ENCODE measurements at regions not wholly inside any gene's neighbourhood (a gene's known extent, or its start where the extent isn't known, plus 50 kb on each side); places are given as distances from the start of the nearest gene placed in this dataset.
A peak's percentile ranks its signal among the peaks of the same experiment; 100 is the strongest.

GRCh38 chr12:65640489-65640901 lies 183.8 kb upstream of the HMGA2 start:
- Histone ChIP-seq H3K4me1 (no peaks in the 10 kb centered on the region), H3K36me3 (no peaks in the 10 kb centered on the region), H3K27ac (no peak overlapping the region), H3K27me3 (peaks cover 0 to 4% of the 10 kb centered on the region in 2 donors), H3K4me3 (no peak overlapping the region), H3K9me3 (no peaks in the 10 kb centered on the region)
- DNase-seq (ENCODE audit: low spot score in 2 of 2), result peak in 1 of 2 donors; percentile 31
- peak in 1 of 2 donors; percentile 48 for TF ChIP-seq EP300 (IDR thresholded peaks at IDR 0.05)
- TF ChIP-seq POLR2A (IDR thresholded peaks at IDR 0.05), result no peak
- TF ChIP-seq, protein P1, sequence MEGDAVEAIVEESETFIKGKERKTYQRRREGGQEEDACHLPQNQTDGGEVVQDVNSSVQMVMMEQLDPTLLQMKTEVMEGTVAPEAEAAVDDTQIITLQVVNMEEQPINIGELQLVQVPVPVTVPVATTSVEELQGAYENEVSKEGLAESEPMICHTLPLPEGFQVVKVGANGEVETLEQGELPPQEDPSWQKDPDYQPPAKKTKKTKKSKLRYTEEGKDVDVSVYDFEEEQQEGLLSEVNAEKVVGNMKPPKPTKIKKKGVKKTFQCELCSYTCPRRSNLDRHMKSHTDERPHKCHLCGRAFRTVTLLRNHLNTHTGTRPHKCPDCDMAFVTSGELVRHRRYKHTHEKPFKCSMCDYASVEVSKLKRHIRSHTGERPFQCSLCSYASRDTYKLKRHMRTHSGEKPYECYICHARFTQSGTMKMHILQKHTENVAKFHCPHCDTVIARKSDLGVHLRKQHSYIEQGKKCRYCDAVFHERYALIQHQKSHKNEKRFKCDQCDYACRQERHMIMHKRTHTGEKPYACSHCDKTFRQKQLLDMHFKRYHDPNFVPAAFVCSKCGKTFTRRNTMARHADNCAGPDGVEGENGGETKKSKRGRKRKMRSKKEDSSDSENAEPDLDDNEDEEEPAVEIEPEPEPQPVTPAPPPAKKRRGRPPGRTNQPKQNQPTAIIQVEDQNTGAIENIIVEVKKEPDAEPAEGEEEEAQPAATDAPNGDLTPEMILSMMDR (IDR thresholded peaks at IDR 0.05), result no peak
- WGBS, 2 donors, result 56 to 61% methylated on average over 3 of the region's 3 CpGs

GRCh38 chr12:65642061-65642661 lies 182.1 kb upstream of the HMGA2 start:
- Histone ChIP-seq H3K27me3 (peaks cover 0 to 4% of the 10 kb centered on the region in 2 donors), H3K9me3 (no peaks in the 10 kb centered on the region), H3K36me3 (no peaks in the 10 kb centered on the region), H3K27ac (no peak overlapping the region), H3K4me3 (no peak overlapping the region), H3K4me1 (no peaks in the 10 kb centered on the region)
- no peak for DNase-seq (ENCODE audit: low spot score in 2 of 2)
- TF ChIP-seq POLR2A (IDR thresholded peaks at IDR 0.05) (no peak), EP300 (IDR thresholded peaks at IDR 0.05) (no peak)
- TF ChIP-seq, protein P1 (IDR thresholded peaks at IDR 0.05), result no peak
- 96 to 97% methylated on average over 5 of the region's 5 CpGs for WGBS, 2 donors

- no peak overlapping the region for H3K4me3 ChIP-seq
- peaks cover 0 to 4% of the 10 kb centered on the region in 2 donors for H3K27me3 ChIP-seq
- no peaks in the 10 kb centered on the region for H3K36me3 ChIP-seq
- no peaks in the 10 kb centered on the region for H3K9me3 ChIP-seq
- TF ChIP-seq EP300 (IDR thresholded peaks at IDR 0.05), result no peak
- TF ChIP-seq, protein P1 (IDR thresholded peaks at IDR 0.05), result no peak
- no peak overlapping the region for H3K27ac ChIP-seq
- DNase-seq (ENCODE audit: low spot score in 2 of 2), result no peak
- no peaks in the 10 kb centered on the region for H3K4me1 ChIP-seq
Measured at GRCh38 chr12:65643171-65643570, 181.1 kb upstream of the HMGA2 start.

- H3K4me1 ChIP-seq, result no peaks in the 10 kb centered on the region
- no peak overlapping the region for H3K4me3 ChIP-seq
- H3K27me3 ChIP-seq, result peaks cover 0 to 4% of the 10 kb centered on the region in 2 donors
- 74 to 78% methylated on average over 3 of the region's 3 CpGs for WGBS, 2 donors
- H3K27ac ChIP-seq, result no peak overlapping the region
- no peaks in the 10 kb centered on the region for H3K36me3 ChIP-seq
- no peaks in the 10 kb centered on the region for H3K9me3 ChIP-seq
- DNase-seq (ENCODE audit: low spot score in 2 of 2), result no peak
- TF ChIP-seq, protein P1 (IDR thresholded peaks at IDR 0.05), result no peak
- no peak for TF ChIP-seq POLR2A (IDR thresholded peaks at IDR 0.05)
- TF ChIP-seq EP300 (IDR thresholded peaks at IDR 0.05), result no peak
Measured at GRCh38 chr12:65643595-65644386, 180.5 kb upstream of the HMGA2 start.

DNA sequence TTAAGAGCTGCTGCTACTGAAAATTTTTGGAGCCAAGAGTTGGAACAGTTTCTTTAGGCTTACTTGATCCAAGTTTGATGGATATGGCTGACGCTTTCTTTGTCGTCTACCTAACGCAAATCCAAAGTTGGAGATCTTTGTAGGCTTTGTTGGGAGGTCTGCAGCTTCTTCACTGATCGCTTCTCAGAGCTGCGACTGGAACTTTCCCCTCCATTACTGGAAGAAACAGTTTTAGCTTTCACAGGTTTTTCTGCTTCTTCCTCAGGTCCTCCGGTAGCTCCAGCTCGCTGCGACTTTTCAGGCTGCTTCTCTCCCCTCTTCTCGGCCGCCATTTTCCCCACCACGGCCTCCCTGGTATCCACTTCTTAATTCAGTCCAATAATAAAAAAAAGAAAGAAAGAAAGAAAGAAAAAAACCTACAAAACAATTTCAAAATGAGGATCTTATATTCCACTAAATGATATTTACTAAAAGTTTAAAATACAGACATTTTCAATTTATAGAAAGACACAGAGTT lies 178.1 kb upstream of the HMGA2 start:
- Histone ChIP-seq H3K36me3 (no peaks in the 10 kb centered on the region), H3K27ac (no peak overlapping the region), H3K4me1 (no peaks in the 10 kb centered on the region), H3K27me3 (peaks cover 0 to 4% of the 10 kb centered on the region in 2 donors), H3K4me3 (no peak overlapping the region), H3K9me3 (no peaks in the 10 kb centered on the region)
- WGBS, 2 donors, result 92 to 96% methylated on average over 11 of the region's 11 CpGs
- no peak for TF ChIP-seq EP300 (IDR thresholded peaks at IDR 0.05)
- TF ChIP-seq, protein P1 (IDR thresholded peaks at IDR 0.05), result no peak
- no peak for TF ChIP-seq POLR2A (IDR thresholded peaks at IDR 0.05)
- no peak for DNase-seq (ENCODE audit: low spot score in 2 of 2)
